GM10266 (cell line): ENCODE measurements at regions not wholly inside any gene's neighbourhood (a gene's known extent, or its start where the extent isn't known, plus 50 kb on each side); places are given as distances from the start of the nearest gene placed in this dataset.
A peak's percentile ranks its signal among the peaks of the same experiment; 100 is the strongest.
"Not testable (repeated sequence)": the region's sequence is repeated elsewhere in the genome, so short reads cannot be mapped to it uniquely, and the experiment has no call there.

Experiments
- DNase-seq: peaks from one replicate; pipeline ENCODE4 v3.0.0; 2012; ENCODE audit errors: extremely low spot score
- TF ChIP-seq, protein P1 (sequence below): IDR thresholded peaks from 2 replicates; pipeline ENCODE4 v1.5.1; 2012; ENCODE audit warnings: mild to moderate bottlenecking, low read depth; ENCODE audit not compliant: control insufficient read depth, insufficient read depth; ENCODE audit errors: missing control alignments

DNA sequence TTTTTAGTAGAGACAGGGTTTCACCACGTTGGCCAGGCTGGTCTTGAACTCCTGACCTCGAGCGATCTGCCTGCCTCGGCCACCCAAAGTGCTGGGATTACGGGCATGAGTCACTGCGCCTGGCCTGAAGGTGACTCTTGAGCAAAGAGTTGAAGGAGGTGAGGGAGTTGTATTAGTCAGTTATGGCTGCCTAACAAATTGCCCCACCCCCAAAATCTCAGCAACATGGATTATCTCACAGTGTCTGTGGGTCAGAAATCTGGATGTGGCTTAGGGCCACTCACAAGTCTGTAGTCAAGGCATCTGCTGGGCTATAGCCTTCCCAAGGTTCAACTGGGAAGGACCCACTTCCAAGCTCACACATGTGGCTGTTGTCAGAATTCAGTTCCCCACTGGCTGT, 52.8 kb upstream of the ADGRE5 start:
- no peak for DNase-seq
- TF ChIP-seq, protein P1, sequence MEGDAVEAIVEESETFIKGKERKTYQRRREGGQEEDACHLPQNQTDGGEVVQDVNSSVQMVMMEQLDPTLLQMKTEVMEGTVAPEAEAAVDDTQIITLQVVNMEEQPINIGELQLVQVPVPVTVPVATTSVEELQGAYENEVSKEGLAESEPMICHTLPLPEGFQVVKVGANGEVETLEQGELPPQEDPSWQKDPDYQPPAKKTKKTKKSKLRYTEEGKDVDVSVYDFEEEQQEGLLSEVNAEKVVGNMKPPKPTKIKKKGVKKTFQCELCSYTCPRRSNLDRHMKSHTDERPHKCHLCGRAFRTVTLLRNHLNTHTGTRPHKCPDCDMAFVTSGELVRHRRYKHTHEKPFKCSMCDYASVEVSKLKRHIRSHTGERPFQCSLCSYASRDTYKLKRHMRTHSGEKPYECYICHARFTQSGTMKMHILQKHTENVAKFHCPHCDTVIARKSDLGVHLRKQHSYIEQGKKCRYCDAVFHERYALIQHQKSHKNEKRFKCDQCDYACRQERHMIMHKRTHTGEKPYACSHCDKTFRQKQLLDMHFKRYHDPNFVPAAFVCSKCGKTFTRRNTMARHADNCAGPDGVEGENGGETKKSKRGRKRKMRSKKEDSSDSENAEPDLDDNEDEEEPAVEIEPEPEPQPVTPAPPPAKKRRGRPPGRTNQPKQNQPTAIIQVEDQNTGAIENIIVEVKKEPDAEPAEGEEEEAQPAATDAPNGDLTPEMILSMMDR, result no peak

- not testable (repeated sequence) for DNase-seq
Observed at GRCh38 chr19:14327061-14327460, 54.2 kb upstream of the ADGRE5 start.

DNA sequence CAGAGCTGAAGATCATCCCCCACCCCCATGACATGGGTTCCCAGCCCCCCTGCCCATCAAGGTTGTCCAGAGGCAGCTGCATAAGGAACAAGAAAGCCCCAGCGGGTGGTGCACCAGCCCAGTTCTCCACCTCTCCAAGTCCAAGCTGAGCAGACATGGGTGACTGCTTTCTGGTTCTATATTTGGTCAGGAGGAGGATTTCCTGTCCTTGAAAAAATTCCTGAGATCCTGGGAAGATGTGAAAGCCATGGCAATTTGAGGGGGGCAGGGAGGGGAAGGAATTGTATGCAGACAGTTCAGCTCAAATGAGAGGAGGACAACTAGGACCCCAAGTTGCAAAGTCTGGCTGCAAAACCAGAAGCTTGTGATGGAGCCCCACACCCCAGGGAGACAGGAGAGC, 55.4 kb upstream of the ADGRE5 start:
- no peak for DNase-seq
- TF ChIP-seq, protein P1, result no peak

DNA sequence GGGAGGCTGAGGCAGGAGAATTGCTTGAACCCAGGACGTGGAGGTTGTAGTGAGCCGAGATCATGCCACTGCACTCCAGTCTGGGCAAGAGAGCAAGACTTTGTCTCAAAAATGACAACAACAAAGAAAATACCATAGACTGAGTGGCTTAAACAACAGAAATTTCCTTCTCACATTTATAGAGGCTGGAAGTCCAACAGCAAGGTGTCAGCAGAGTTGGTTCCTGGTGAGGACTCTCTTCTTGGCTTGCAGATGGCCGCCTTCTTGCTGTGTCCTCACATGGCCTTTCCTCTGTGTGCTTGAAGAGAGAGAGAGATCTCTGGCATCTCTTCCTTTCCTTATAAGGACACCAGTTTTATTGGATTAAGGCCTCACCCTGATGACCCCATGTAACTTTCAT, 56.1 kb upstream of the ADGRE5 start:
- TF ChIP-seq, protein P1, result no peak
- DNase-seq, result no peak

DNA sequence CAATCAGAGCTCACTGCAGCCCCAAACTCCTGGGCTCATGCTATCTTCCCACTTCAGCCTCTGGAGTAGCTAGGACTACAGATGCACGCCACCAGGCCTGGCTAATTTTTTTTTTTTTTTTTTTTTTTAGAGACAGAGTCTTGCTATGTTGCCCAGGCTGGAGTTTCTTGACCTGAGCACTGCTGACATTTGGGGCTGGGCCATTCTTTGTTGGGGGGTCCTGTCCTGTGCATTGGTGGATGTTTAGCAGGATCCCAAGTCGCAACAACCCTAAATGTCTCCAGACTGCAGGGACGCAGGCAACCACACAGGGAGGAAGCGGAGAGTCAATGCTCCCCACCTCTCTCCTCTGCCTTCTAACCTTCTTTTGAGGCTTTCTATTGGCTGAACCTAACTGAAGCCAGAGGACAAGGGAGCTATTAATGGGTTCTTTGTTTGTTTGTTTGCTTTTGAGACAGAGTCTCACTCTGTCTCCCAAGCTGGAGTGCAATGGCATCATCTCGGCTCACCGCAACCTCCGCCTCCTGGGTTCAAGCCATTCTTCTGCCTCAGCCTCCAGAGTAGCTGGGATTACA, 58.3 kb upstream of the ADGRE5 start:
- TF ChIP-seq, protein P1, result no peak
- DNase-seq, result no peak

DNA sequence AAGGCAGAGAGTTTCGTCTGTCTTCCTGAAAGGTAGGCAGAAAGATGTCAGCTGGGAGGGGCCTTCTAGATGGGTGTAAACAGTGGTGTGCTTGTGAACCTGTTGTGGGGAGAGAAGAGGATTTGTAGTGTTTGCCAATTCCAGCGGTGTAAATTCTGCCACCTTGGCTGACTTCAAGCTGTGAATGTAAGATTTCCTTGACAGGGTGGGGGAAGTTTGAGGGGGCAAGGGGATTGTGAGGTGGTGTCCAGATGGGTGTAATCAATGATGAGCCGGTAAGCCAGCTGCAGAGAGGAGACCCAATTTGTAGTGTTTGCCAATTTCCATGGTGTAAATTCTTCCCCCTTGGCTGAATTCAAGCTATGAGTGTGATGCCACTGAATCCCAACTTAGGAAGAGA, 61.0 kb upstream of the ADGRE5 start:
- no peak for DNase-seq
- TF ChIP-seq, protein P1, result no peak

DNA sequence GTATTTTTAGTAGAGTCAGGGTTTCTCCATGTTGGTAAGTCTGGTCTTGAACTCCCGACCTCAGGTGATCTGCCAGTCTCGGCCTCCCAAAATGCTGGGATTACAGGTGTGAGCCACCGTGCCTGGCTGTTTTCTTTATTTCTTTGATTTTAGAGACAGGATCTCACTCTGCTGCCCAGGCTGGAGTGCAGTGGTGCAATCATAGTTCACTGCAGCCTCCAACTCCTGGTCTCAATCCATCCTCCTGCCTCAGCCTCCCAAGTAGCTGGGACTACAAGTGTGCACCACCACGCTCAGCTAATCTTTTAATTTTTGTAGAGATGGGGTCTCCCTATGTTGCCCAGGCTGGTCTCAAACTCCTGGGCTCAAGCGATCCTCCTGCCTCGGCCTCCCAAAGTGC, 61.5 kb upstream of the ADGRE5 start:
- not testable (repeated sequence) for DNase-seq

GRCh38 chr19:14318873-14319272, 62.4 kb upstream of the ADGRE5 start:
- peak; percentile 84 for DNase-seq

More at GRCh38 chr19:14318873-14319272, 62.4 kb upstream of the ADGRE5 start:
- TF ChIP-seq, protein P1, result peak; percentile 78
